DOHH2 (cell line): ENCODE measurements at regions not wholly inside any gene's neighbourhood (a gene's known extent, or its start where the extent isn't known, plus 50 kb on each side); places are given as distances from the start of the nearest gene placed in this dataset.

Source experiments
- H3F3A ChIP-seq: fragments of 200-600 bp; sonication (generic), shearing (Covaris generic); 2 replicates; pipeline ENCODE4 v1.6.0; 2016; ENCODE audit warnings: antibody characterized with exemption, mild to moderate bottlenecking; ENCODE audit not compliant: control insufficient read depth, insufficient read depth
- H3K27ac ChIP-seq: fragments of 200-600 bp; sonication (generic); 2 replicates; pipeline ENCODE4 v1.5.1; 2014; ENCODE audit warnings: low read depth, mild to moderate bottlenecking, low read length, moderate library complexity
- H3K27me3 ChIP-seq: fragments of 200-600 bp; sonication (generic); 2 replicates; pipeline ENCODE4 v1.6.1; 2014; ENCODE audit warnings: mild to moderate bottlenecking, low read length, mixed read lengths; ENCODE audit not compliant: control insufficient read depth
- H3K36me3 ChIP-seq: fragments of 200-600 bp; sonication (generic); 2 replicates; pipeline ENCODE4 v1.6.1; 2014; ENCODE audit warnings: mild to moderate bottlenecking, low read length, moderate library complexity, mixed read lengths; ENCODE audit not compliant: control insufficient read depth
- H3K4me1 ChIP-seq: fragments of 200-600 bp; sonication (generic); 2 replicates; pipeline ENCODE4 v1.6.1; 2014; ENCODE audit warnings: mild to moderate bottlenecking, low read length, mixed read lengths; ENCODE audit not compliant: control insufficient read depth
- H3K4me2 ChIP-seq: fragments of 200-600 bp; sonication (generic); 2 replicates; pipeline ENCODE4 v1.6.0; 2014; ENCODE audit warnings: mild to moderate bottlenecking, low read length, moderate library complexity
- H3K4me3 ChIP-seq: fragments of 200-600 bp; sonication (generic); 2 replicates; pipeline ENCODE4 v1.5.1; 2014; ENCODE audit warnings: mild to moderate bottlenecking, low read length, mixed read lengths
- H3K79me2 ChIP-seq: fragments of 200-600 bp; sonication (generic); 2 replicates; pipeline ENCODE4 v1.6.1; 2014; ENCODE audit warnings: mild to moderate bottlenecking, low read length, mixed read lengths; ENCODE audit not compliant: control insufficient read depth
- H3K9me2 ChIP-seq: fragments of 200-600 bp; sonication (generic); replicated peaks from 2 replicates; pipeline ENCODE4 v1.6.1; 2014; ENCODE audit warnings: mild to moderate bottlenecking, low read length, mixed read lengths; ENCODE audit not compliant: control insufficient read depth
- H3K9me3 ChIP-seq: fragments of 200-600 bp; sonication (generic); 2 replicates; pipeline ENCODE4 v1.6.1; 2014; ENCODE audit warnings: antibody characterized with exemption, low read length, mixed read lengths; ENCODE audit not compliant: control insufficient read depth, insufficient read depth
- H4K20me1 ChIP-seq: fragments of 200-600 bp; sonication (generic); 2 replicates; pipeline ENCODE4 v1.6.0; 2014; ENCODE audit warnings: low read depth, mild to moderate bottlenecking, antibody characterized with exemption, low read length, moderate library complexity; ENCODE audit not compliant: control insufficient read depth, insufficient read depth
- EZH2phosphoT487 ChIP-seq: fragments of 200-600 bp; sonication (generic); IDR thresholded peaks from 2 replicates; pipeline ENCODE4 v1.6.1; 2017; ENCODE audit warnings: borderline replicate concordance, mild to moderate bottlenecking, antibody characterized with exemption, low read length, moderate library complexity, mixed read lengths
- TF ChIP-seq, protein P1 (sequence below): fragments of 200-600 bp; sonication (generic); IDR thresholded peaks from one replicate; pipeline ENCODE4 v1.5.1; 2014; ENCODE audit warnings: antibody characterized with exemption, mild to moderate bottlenecking, low read depth, low read length; ENCODE audit not compliant: poor library complexity, severe bottlenecking

GRCh38 chr11:70630068-70630467 is 231.7 kb downstream of the CTTN start:
- Histone ChIP-seq H3K27ac (no peak overlapping the region), H4K20me1 (no peaks in the 10 kb centered on the region), H3K4me3 (no peak overlapping the region), H3K79me2 (no peaks in the 10 kb centered on the region), H3K36me3 (no peaks in the 10 kb centered on the region), H3K27me3 (no peaks in the 10 kb centered on the region), H3K9me2 (no peaks in the 10 kb centered on the region), H3F3A (no peaks in the 10 kb centered on the region), H3K9me3 (no peaks in the 10 kb centered on the region), H3K4me1 (no peaks in the 10 kb centered on the region), H3K4me2 (no peak overlapping the region)
- no peak for TF ChIP-seq EZH2phosphoT487
- TF ChIP-seq, protein P1, sequence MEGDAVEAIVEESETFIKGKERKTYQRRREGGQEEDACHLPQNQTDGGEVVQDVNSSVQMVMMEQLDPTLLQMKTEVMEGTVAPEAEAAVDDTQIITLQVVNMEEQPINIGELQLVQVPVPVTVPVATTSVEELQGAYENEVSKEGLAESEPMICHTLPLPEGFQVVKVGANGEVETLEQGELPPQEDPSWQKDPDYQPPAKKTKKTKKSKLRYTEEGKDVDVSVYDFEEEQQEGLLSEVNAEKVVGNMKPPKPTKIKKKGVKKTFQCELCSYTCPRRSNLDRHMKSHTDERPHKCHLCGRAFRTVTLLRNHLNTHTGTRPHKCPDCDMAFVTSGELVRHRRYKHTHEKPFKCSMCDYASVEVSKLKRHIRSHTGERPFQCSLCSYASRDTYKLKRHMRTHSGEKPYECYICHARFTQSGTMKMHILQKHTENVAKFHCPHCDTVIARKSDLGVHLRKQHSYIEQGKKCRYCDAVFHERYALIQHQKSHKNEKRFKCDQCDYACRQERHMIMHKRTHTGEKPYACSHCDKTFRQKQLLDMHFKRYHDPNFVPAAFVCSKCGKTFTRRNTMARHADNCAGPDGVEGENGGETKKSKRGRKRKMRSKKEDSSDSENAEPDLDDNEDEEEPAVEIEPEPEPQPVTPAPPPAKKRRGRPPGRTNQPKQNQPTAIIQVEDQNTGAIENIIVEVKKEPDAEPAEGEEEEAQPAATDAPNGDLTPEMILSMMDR, result no peak

GRCh38 chr11:70630816-70631623 is 232.7 kb downstream of the CTTN start:
- Histone ChIP-seq H3K27me3 (no peaks in the 10 kb centered on the region), H4K20me1 (no peaks in the 10 kb centered on the region), H3K9me3 (peaks cover under 1% of the 10 kb centered on the region; the same call in 1 of the 2 replicates), H3K79me2 (no peaks in the 10 kb centered on the region), H3K27ac (no peak overlapping the region), H3F3A (no peaks in the 10 kb centered on the region), H3K4me1 (no peaks in the 10 kb centered on the region), H3K4me2 (no peak overlapping the region), H3K36me3 (no peaks in the 10 kb centered on the region), H3K4me3 (no peak overlapping the region), H3K9me2 (no peaks in the 10 kb centered on the region)
- TF ChIP-seq, protein P1, result no peak
- no peak for TF ChIP-seq EZH2phosphoT487

DNA sequence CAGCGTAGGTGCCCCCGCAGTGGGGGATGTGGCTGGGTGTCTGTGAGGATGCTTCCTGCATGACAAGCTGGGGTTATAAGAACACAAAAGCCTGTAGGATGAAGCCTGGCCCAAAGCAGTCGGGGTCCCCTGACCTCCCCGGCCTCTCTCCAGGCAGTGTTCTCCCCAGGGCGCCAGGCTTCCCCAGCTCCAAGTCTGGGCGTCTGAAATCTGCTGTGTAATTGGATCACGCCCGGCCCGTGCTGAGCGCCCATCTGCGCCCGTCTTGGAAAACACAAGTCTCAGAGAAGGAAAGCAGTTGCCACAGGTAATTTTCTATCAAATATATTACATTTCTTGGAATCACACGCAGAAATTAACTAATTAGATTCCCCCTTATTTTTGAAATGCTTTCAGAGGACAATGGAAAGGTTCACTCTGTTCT is 233.3 kb downstream of the CTTN start:
- H3K4me3 ChIP-seq, result no peak overlapping the region
- TF ChIP-seq, protein P1, result no peak
- TF ChIP-seq EZH2phosphoT487, result no peak

More for the DNA sequence above, 233.3 kb downstream of the CTTN start:
- H3K4me2 ChIP-seq, result no peak overlapping the region
- H3F3A ChIP-seq, result no peaks in the 10 kb centered on the region
- no peaks in the 10 kb centered on the region for H3K9me2 ChIP-seq
- H3K79me2 ChIP-seq, result no peaks in the 10 kb centered on the region
- peaks cover 7% of the 10 kb centered on the region; the same call in 1 of the 2 replicates for H3K9me3 ChIP-seq
- no peaks in the 10 kb centered on the region for H3K36me3 ChIP-seq
- H3K27ac ChIP-seq, result no peak overlapping the region
- H3K27me3 ChIP-seq, result no peaks in the 10 kb centered on the region
- H3K4me1 ChIP-seq, result no peaks in the 10 kb centered on the region
- no peaks in the 10 kb centered on the region for H4K20me1 ChIP-seq
